Stimulated activated CD8-positive, alpha-beta memory T cell treated with anti-CD3 and anti-CD28 coated beads, Interleukin-4, amount 100 ng/mL, for 1 hour (primary cell): ENCODE measurements at regions not wholly inside any gene's neighbourhood (a gene's known extent, or its start where the extent isn't known, plus 50 kb on each side); places are given as distances from the start of the nearest gene placed in this dataset.
"Not testable (repeated sequence)": the region's sequence is repeated elsewhere in the genome, so short reads cannot be mapped to it uniquely, and the experiment has no call there.

ENCODE experiments used
- DNase-seq, 2 donors: peaks; one replicate each; pipeline ENCODE4 v3.0.0-alpha.2; 2020; ENCODE audit warnings: low read depth in 2 of 2, low spot score in 1 of 2

DNA sequence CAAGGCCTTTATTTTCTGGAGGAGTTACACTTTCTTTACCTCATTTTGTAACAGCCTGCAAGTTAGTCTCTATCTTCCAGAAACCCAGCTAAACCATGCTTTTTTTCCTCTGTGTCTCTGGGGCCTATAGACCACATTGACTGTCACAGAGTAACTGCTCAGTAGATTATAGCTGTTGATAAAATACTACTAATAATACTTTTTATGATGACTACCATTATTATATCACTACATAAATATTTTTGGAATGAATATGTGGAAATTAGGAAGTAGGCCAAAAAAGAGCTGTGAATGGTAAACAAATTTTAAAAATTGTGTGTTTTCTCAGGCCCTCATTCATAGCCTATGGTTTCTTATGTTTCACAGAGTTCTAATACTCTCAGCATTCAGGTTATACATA lies 233.1 kb upstream of the USP24 start:
- DNase-seq, result no peak

GRCh38 chr1:55447488-55447887 lies 232.3 kb upstream of the USP24 start:
- DNase-seq, result no peak

- DNase-seq, result no peak
Observed at GRCh38 chr1:55446351-55446750, 231.2 kb upstream of the USP24 start.

DNA sequence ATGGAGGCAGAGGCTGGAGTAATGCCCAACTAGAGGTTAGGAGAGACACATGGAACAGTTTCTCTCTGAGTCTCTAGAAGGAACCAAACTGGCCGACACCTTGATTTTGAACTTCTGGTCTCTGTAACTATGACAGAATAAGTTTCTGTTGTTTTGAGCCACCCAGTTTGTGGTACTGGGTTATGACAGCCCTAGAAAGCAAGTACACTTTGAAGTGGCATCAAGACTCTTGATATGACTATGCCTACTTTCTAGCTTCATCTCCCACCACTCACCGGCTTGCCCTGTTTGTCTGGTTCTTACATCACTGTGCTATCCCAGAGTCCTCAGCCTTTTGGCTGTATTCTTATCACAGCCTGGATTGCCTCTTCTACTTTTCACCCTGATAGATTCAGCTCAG lies 230.3 kb upstream of the USP24 start:
- DNase-seq, result no peak

GRCh38 chr1:55444667-55445066 lies 229.5 kb upstream of the USP24 start:
- DNase-seq, result no peak

GRCh38 chr1:55443175-55443915 lies 228.2 kb upstream of the USP24 start:
- no peak for DNase-seq

DNA sequence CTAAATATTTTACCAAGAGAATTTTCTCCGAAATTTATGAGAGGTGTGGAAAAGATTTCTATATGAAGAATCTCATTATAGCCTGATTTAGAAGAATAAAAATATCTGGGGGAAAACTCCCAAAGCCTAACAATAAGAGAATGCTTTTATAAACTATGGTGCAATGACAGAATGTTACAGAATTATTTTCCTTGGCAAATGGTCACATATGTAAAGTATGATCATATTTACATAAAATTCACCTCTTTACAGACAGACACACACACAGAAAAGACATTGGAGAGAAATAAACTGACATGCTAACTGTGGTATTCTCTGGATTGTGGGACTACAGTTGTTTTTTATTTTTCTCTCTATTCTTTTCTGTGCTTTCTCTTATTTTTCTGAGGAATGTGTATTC lies 226.3 kb upstream of the USP24 start:
- no peak for DNase-seq

GRCh38 chr1:55437692-55438091 lies 222.5 kb upstream of the USP24 start:
- no peak for DNase-seq

- DNase-seq, result not testable (repeated sequence)
Observed at GRCh38 chr1:55430720-55431119, 215.6 kb upstream of the USP24 start.

- not testable (repeated sequence) for DNase-seq
Observed at GRCh38 chr1:55430206-55430605, 215.0 kb upstream of the USP24 start.

GRCh38 chr1:55428944-55429931 lies 214.1 kb upstream of the USP24 start:
- DNase-seq, result no peak

- DNase-seq, result no peak
Observed at GRCh38 chr1:55428231-55428630, 213.1 kb upstream of the USP24 start.

GRCh38 chr1:55427606-55428005 lies 212.4 kb upstream of the USP24 start:
- no peak for DNase-seq

- no peak for DNase-seq
Observed at GRCh38 chr1:55426619-55427018, 211.5 kb upstream of the USP24 start.

- no peak for DNase-seq
Observed at GRCh38 chr1:55426156-55426555, 211.0 kb upstream of the USP24 start.

- no peak for DNase-seq
Observed at GRCh38 chr1:55425310-55425930, 210.3 kb upstream of the USP24 start.

GRCh38 chr1:55423376-55423775 lies 208.2 kb upstream of the USP24 start:
- no peak for DNase-seq

- DNase-seq, result no peak
Observed at GRCh38 chr1:55420929-55421716, 206.0 kb upstream of the USP24 start.

DNA sequence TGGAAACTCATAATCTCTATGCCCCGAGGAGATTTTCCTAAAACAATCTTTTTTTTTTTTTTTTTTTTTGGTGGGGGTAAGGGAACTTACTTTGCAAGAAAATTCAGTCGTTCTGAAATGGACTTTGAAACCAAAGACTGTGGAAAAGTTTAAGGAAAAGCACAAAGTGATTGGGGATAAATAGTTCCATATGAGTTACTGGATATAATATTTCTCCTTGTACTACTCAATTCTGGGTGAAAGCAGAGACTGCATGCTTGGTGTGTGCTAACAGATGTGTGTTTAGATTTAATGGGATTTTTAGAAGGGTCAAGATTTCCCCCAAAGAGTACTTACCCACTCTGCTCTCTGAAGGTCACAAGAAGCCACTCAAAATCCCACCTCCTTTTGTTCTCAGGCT lies 204.9 kb upstream of the USP24 start:
- DNase-seq, result no peak

- no peak for DNase-seq
Observed at GRCh38 chr1:55418208-55419000, 203.2 kb upstream of the USP24 start.
